ENCODE measurements at regions not wholly inside any gene's neighbourhood (a gene's known extent, or its start where the extent isn't known, plus 50 kb on each side); places are given as distances from the start of the nearest gene placed in this dataset.
"Not testable (repeated sequence)": the region's sequence is repeated elsewhere in the genome, so short reads cannot be mapped to it uniquely, and the experiment has no call there.

GRCh38 chr2:105544591-105545377, 145.9 kb upstream of the FHL2 start:
- no peak for DNase-seq
- no peaks in the 10 kb centered on the region for H3K27me3 ChIP-seq
- no peak overlapping the region for H3K4me3 ChIP-seq
- H3K36me3 ChIP-seq: no peaks in the 10 kb centered on the region
- no peaks in the 10 kb centered on the region for H3K9me3 ChIP-seq

- DNase-seq: no peak
- Histone ChIP-seq H3K27me3 (no peaks in the 10 kb centered on the region), H3K36me3 (no peaks in the 10 kb centered on the region), H3K4me3 (no peak overlapping the region), H3K9me3 (no peaks in the 10 kb centered on the region)
These were observed 142.6 kb upstream of the FHL2 start for GRCh38 chr2:105541189-105542050.

GRCh38 chr2:105540642-105541041, 141.8 kb upstream of the FHL2 start:
- DNase-seq: no peak
- no peaks in the 10 kb centered on the region for H3K9me3 ChIP-seq
- H3K27me3 ChIP-seq: no peaks in the 10 kb centered on the region

GRCh38 chr2:105539331-105539730, 140.5 kb upstream of the FHL2 start:
- DNase-seq: no peak
- no peaks in the 10 kb centered on the region for H3K9me3 ChIP-seq
- H3K4me3 ChIP-seq: no peak overlapping the region
- H3K27me3 ChIP-seq: no peaks in the 10 kb centered on the region
- no peaks in the 10 kb centered on the region for H3K36me3 ChIP-seq

More at GRCh38 chr2:105540642-105541041, 141.8 kb upstream of the FHL2 start:
- H3K4me3 ChIP-seq: no peak overlapping the region
- no peaks in the 10 kb centered on the region for H3K36me3 ChIP-seq

GRCh38 chr2:105538840-105539239, 140.0 kb upstream of the FHL2 start:
- Histone ChIP-seq H3K36me3 (no peaks in the 10 kb centered on the region), H3K9me3 (no peaks in the 10 kb centered on the region), H3K4me3 (no peak overlapping the region), H3K27me3 (no peaks in the 10 kb centered on the region)
- no peak for DNase-seq

GRCh38 chr2:105537920-105538319, 139.1 kb upstream of the FHL2 start:
- no peak for DNase-seq
- Histone ChIP-seq H3K4me3 (no peak overlapping the region), H3K9me3 (no peaks in the 10 kb centered on the region), H3K36me3 (no peaks in the 10 kb centered on the region), H3K27me3 (no peaks in the 10 kb centered on the region)

GRCh38 chr2:105537466-105537865, 138.6 kb upstream of the FHL2 start:
- H3K4me3 ChIP-seq: no peak overlapping the region
- H3K36me3 ChIP-seq: no peaks in the 10 kb centered on the region
- H3K27me3 ChIP-seq: no peaks in the 10 kb centered on the region
- H3K9me3 ChIP-seq: no peaks in the 10 kb centered on the region
- DNase-seq: no peak

GRCh38 chr2:105536175-105536574, 137.3 kb upstream of the FHL2 start:
- no peak overlapping the region for H3K4me3 ChIP-seq
- DNase-seq: no peak
- H3K9me3 ChIP-seq: no peaks in the 10 kb centered on the region
- H3K27me3 ChIP-seq: no peaks in the 10 kb centered on the region
- no peaks in the 10 kb centered on the region for H3K36me3 ChIP-seq

GRCh38 chr2:105529258-105529657, 130.4 kb upstream of the FHL2 start:
- DNase-seq, H3K36me3 ChIP-seq, H3K27me3 ChIP-seq, H3K4me3 ChIP-seq, H3K9me3 ChIP-seq: not testable (repeated sequence)

GRCh38 chr2:105526000-105526925, 127.4 kb upstream of the FHL2 start:
- no peak for DNase-seq
- Histone ChIP-seq H3K9me3 (no peaks in the 10 kb centered on the region), H3K27me3 (no peaks in the 10 kb centered on the region), H3K36me3 (no peaks in the 10 kb centered on the region), H3K4me3 (no peak overlapping the region)

- Histone ChIP-seq H3K9me3 (no peaks in the 10 kb centered on the region), H3K36me3 (no peaks in the 10 kb centered on the region), H3K4me3 (no peak overlapping the region), H3K27me3 (no peaks in the 10 kb centered on the region)
- DNase-seq: no peak
These were observed 126.3 kb upstream of the FHL2 start for GRCh38 chr2:105525201-105525600.

GRCh38 chr2:105522645-105523044, 123.8 kb upstream of the FHL2 start:
- no peaks in the 10 kb centered on the region for H3K36me3 ChIP-seq
- DNase-seq: no peak
- no peaks in the 10 kb centered on the region for H3K27me3 ChIP-seq
- no peak overlapping the region for H3K4me3 ChIP-seq
- no peaks in the 10 kb centered on the region for H3K9me3 ChIP-seq

- Histone ChIP-seq H3K4me3 (no peak overlapping the region), H3K9me3 (no peaks in the 10 kb centered on the region), H3K27me3 (no peaks in the 10 kb centered on the region), H3K36me3 (no peaks in the 10 kb centered on the region)
- DNase-seq: no peak
These were observed 122.8 kb upstream of the FHL2 start for GRCh38 chr2:105521616-105522015.

- no peak overlapping the region for H3K4me3 ChIP-seq
- no peaks in the 10 kb centered on the region for H3K27me3 ChIP-seq
- no peaks in the 10 kb centered on the region for H3K36me3 ChIP-seq
- DNase-seq: no peak
- no peaks in the 10 kb centered on the region for H3K9me3 ChIP-seq
These were observed 122.3 kb upstream of the FHL2 start for GRCh38 chr2:105521176-105521575.

- Histone ChIP-seq H3K9me3 (no peaks in the 10 kb centered on the region), H3K27me3 (no peaks in the 10 kb centered on the region), H3K36me3 (no peaks in the 10 kb centered on the region), H3K4me3 (no peak overlapping the region)
- no peak for DNase-seq
These were observed 120.7 kb upstream of the FHL2 start for GRCh38 chr2:105519516-105519915.

GRCh38 chr2:105518897-105519296, 120.0 kb upstream of the FHL2 start:
- Histone ChIP-seq H3K27me3 (no peaks in the 10 kb centered on the region), H3K9me3 (no peaks in the 10 kb centered on the region), H3K36me3 (no peaks in the 10 kb centered on the region), H3K4me3 (no peak overlapping the region)
- DNase-seq: no peak

Data from MG63 (cell line).